Stomach (tissue), 8 donors: ENCODE measurements at regions not wholly inside any gene's neighbourhood (a gene's known extent, or its start where the extent isn't known, plus 50 kb on each side); places are given as distances from the start of the nearest gene placed in this dataset.
"Not testable (repeated sequence)": the region's sequence is repeated elsewhere in the genome, so short reads cannot be mapped to it uniquely, and the experiment has no call there.

Source experiments
- DNase-seq, 2 donors: peaks; one replicate each; pipeline versions ENCODE4 v3.0.0 to v3.0.0-alpha.2; 2013 to 2019
- H3K27ac ChIP-seq, 5 donors: fragments of 200-600 bp in 4 of 5; sonication (generic) in 4 of 5; one replicate each; pipeline ENCODE4 v1.5.1; 2013 to 2019; ENCODE audit warnings: mild to moderate bottlenecking in 1 of 5, moderate library complexity in 1 of 5
- H3K27me3 ChIP-seq, 3 donors: fragments of 200-600 bp; sonication (generic); one replicate each; pipeline ENCODE4 v1.5.1; 2017 to 2019; ENCODE audit warnings: mixed run types in 1 of 3
- H3K36me3 ChIP-seq, 4 donors: fragments of 200-600 bp; sonication (generic); 1 replicate in 3 of 4; 2 replicates in 1 of 4; pipeline ENCODE4 v1.5.1; 2016 to 2019
- H3K4me1 ChIP-seq, 4 donors: fragments of 200-600 bp; sonication (generic); one replicate each; pipeline ENCODE4 v1.5.1; 2016 to 2019
- H3K4me3 ChIP-seq, 4 donors: fragments of 200-600 bp; sonication (generic) in 3 of 4; one replicate each; pipeline ENCODE4 v1.5.1; 2016 to 2019; ENCODE audit warnings: mild to moderate bottlenecking in 1 of 4
- H3K9me3 ChIP-seq, 4 donors: fragments of 200-600 bp; sonication (generic); one replicate each; pipeline ENCODE4 v1.5.1; 2016 to 2019
- CTCF ChIP-seq, 7 experiments: fragments of 450-650 bp in 4 of 7; fragments of 200-600 bp in 3 of 7; sonication (generic) in 3 of 7; IDR thresholded peaks; one replicate each; pipeline ENCODE4 v1.5.1; 2016 to 2019; ENCODE audit warnings: antibody characterized with exemption in 7 of 7, control low read depth in 2 of 7, mild to moderate bottlenecking in 1 of 7
- EP300 ChIP-seq: sonication (generic); formaldehyde crosslinking; IDR thresholded peaks from one replicate; pipeline ENCODE4 v1.6.1; 2017; ENCODE audit warnings: antibody characterized with exemption
- POLR2A ChIP-seq, 4 donors: fragments of 450-650 bp; IDR thresholded peaks; one replicate each; pipeline ENCODE4 v1.6.1; 2016; ENCODE audit warnings: antibody characterized with exemption in 4 of 4, control low read depth in 2 of 4, mild to moderate bottlenecking in 1 of 4, moderate library complexity in 1 of 4
- POLR2AphosphoS5 ChIP-seq, 3 donors: sonication (generic); formaldehyde crosslinking; IDR thresholded peaks; one replicate each; pipeline ENCODE4 v1.6.1; 2016; ENCODE audit warnings: antibody characterized with exemption in 3 of 3
- whole genome bisulfite sequencing, 5 donors: extraction: QIAGEN DNeasy Blood & Tissue Kit in 3 of 5; methylation state at CpG; one replicate each; pipeline versions ENCODE4 v1.1.5 to v1.1.7; 2013 to 2018; 5-methylcytosine and 5-hydroxymethylcytosine counted together
- intact Hi-C: fragments of 100-400 bp; cut with DNase I; formaldehyde crosslinking; loops from one replicate; pipeline ENCODE4 v1.15.1; 2023; ENCODE audit warnings: low total_unique reads
- donor health status: healthy with polysubstance abuse.
- donor health status: Bipolar disorder and iron deficiency.
- donor health status: healthy.

DNA sequence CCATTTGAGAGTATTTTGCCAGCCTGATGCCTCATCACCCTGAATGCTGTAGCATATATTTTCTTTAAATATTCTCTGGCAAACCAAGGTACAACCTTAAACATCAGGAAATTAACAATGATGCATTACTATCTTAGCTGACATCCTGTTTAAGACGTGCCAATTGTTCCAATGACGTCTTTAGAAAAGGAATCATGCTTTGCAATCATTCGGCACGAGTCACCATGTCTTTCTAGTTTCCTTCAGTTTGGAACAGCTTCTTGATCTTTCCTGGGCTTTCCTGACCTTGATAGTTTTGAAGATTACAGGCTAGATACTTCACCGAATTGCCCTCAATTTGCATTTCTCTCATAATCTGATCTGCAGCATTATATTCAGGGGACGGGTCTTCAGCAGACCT is 88.2 kb upstream of the GLI2 start:
- no peak for DNase-seq
- intact Hi-C loops, result no loop called here
- Histone ChIP-seq H3K27ac (no peak overlapping the region), H3K4me1 (no peaks in the 10 kb centered on the region), H3K4me3 (no peak overlapping the region), H3K36me3 (no peaks in the 10 kb centered on the region), H3K27me3 (no peaks in the 10 kb centered on the region), H3K9me3 (peaks cover 6 to 29% (median 27%) of the 10 kb centered on the region in 4 donors)
- 61 to 67% (median 64%) methylated on average over 6 of the region's 6 CpGs for WGBS, 5 donors
- TF ChIP-seq POLR2AphosphoS5 (IDR thresholded peaks at IDR 0.05), result no peak
- TF ChIP-seq CTCF (IDR thresholded peaks at IDR 0.05), result no peak
- no peak for TF ChIP-seq POLR2A (IDR thresholded peaks at IDR 0.05)
- no peak for TF ChIP-seq EP300

- intact Hi-C loops, result not testable (repeated sequence)
- 79 to 91% (median 85%) methylated on average over 7 of the region's 7 CpGs for WGBS, 5 donors
Observed at GRCh38 chr2:120649381-120649780, 86.3 kb upstream of the GLI2 start.

DNA sequence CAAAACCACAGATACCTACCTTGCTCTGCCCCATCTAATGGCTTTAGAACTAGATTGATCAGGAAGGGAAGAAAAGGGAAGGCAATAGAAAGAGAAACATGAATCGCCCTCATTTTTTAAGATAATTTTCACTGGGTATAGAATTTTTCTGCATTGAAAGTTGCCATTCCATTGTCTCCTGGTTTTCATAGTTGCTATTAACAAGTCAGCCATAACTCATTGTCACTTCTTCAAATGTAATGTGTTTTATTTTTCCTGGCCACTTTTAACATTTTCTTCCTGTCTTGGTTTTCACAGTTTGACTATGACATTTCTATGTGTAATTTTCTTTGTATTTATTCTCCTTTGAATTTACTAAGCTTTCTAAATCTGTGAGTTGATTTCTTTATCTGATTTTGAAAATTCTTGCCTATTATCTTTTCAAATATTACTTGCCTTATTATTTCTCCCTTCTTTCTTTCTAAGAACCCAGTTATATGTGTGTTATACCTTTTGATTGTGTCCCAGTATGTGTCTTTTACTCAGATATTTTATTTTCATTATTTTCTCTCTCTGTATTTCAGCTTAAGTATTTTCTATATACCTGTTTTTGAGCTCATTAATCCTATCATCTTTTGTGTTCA is 85.5 kb upstream of the GLI2 start:
- Histone ChIP-seq H3K9me3 (peaks cover 6 to 29% (median 27%) of the 10 kb centered on the region in 4 donors), H3K36me3 (no peaks in the 10 kb centered on the region), H3K27ac (no peak overlapping the region), H3K27me3 (peaks cover 0 to 19% (median 13%) of the 10 kb centered on the region in 3 donors), H3K4me1 (peaks cover 0 to 10% (median 3%) of the 10 kb centered on the region in 4 donors), H3K4me3 (no peak overlapping the region)
- intact Hi-C loops, result no loop called here
- WGBS, 5 donors, result 69 to 97% (median 94%) methylated on average over 1 of the region's 1 CpG
- TF ChIP-seq CTCF (IDR thresholded peaks at IDR 0.05) (no peak), POLR2AphosphoS5 (IDR thresholded peaks at IDR 0.05) (no peak), POLR2A (IDR thresholded peaks at IDR 0.05) (no peak), EP300 (no peak)
- DNase-seq, result no peak

More at GRCh38 chr2:120649381-120649780, 86.3 kb upstream of the GLI2 start:
- H3K36me3 ChIP-seq, H3K4me1 ChIP-seq, H3K27ac ChIP-seq, H3K4me3 ChIP-seq: not testable (repeated sequence)
- Histone ChIP-seq H3K27me3 (peaks cover 0 to 12% (median 8%) of the 10 kb centered on the region in 3 donors), H3K9me3 (peaks cover 6 to 29% (median 27%) of the 10 kb centered on the region in 4 donors)
- DNase-seq, result peak in 1 of 2 donors; percentile 17

DNA sequence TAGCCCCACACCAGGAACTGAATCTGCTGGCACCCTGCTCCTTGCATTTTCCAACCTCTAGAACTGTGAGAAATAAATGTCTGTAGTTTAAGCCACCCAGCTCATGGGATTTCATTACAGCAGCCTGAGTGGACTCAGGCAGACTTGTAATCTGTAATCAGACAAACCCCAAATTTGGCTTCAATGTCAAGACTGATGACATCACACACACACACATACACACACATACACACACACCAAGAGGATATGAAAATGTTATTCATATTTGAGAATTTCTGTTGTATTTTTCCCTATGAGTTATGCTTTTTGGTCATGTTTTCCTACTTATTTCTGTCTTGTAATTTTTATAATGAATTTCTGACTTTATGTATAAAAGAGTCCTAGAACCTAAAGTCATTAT is 83.8 kb upstream of the GLI2 start:
- no peak overlapping the region for H3K4me3 ChIP-seq
- no peak overlapping the region for H3K27ac ChIP-seq
- peaks cover 6 to 29% (median 27%) of the 10 kb centered on the region in 4 donors for H3K9me3 ChIP-seq
- no peaks in the 10 kb centered on the region for H3K36me3 ChIP-seq
- no peak for DNase-seq
- H3K4me1 ChIP-seq, result peaks cover 0 to 15% (median 5%) of the 10 kb centered on the region in 4 donors
- TF ChIP-seq EP300 (no peak), POLR2AphosphoS5 (IDR thresholded peaks at IDR 0.05) (no peak), POLR2A (IDR thresholded peaks at IDR 0.05) (no peak), CTCF (IDR thresholded peaks at IDR 0.05) (no peak)
- intact Hi-C loops, result no loop called here
- H3K27me3 ChIP-seq, result peaks cover 0 to 19% (median 13%) of the 10 kb centered on the region in 3 donors

GRCh38 chr2:120653046-120653445 is 82.6 kb upstream of the GLI2 start:
- TF ChIP-seq CTCF (IDR thresholded peaks at IDR 0.05), result no peak
- no peak for TF ChIP-seq POLR2AphosphoS5 (IDR thresholded peaks at IDR 0.05)
- no peak for TF ChIP-seq EP300
- no peak for TF ChIP-seq POLR2A (IDR thresholded peaks at IDR 0.05)
- Histone ChIP-seq H3K27ac (no peak overlapping the region), H3K36me3 (no peaks in the 10 kb centered on the region), H3K4me1 (peaks cover 0 to 18% (median 5%) of the 10 kb centered on the region in 4 donors), H3K9me3 (peaks cover 6 to 29% (median 27%) of the 10 kb centered on the region in 4 donors), H3K27me3 (peaks cover 0 to 19% (median 13%) of the 10 kb centered on the region in 3 donors), H3K4me3 (no peak overlapping the region)
- intact Hi-C loops, result no loop called here
- 67 to 84% (median 72%) methylated on average over 2 of the region's 2 CpGs for WGBS, 5 donors
- no peak for DNase-seq
